SH-SY5Y (cell line): ENCODE measurements at regions not wholly inside any gene's neighbourhood (a gene's known extent, or its start where the extent isn't known, plus 50 kb on each side); places are given as distances from the start of the nearest gene placed in this dataset.

Experiments
- GATA2 ChIP-seq: IDR thresholded peaks from 2 replicates; pipeline ENCODE4 v1.6.1; 2011; ENCODE audit warnings: mild to moderate bottlenecking, low read depth, low read length
- GATA3 ChIP-seq: IDR thresholded peaks from 2 replicates; pipeline ENCODE4 v1.6.1; 2011; ENCODE audit warnings: low read depth, mild to moderate bottlenecking, low read length, moderate library complexity

GRCh38 chr1:101137144-101138126, 99.4 kb upstream of the S1PR1 start:
- no peak for TF ChIP-seq GATA2
- no peak for TF ChIP-seq GATA3
